Uterus (tissue), 3 donors: ENCODE measurements at regions not wholly inside any gene's neighbourhood (a gene's known extent, or its start where the extent isn't known, plus 50 kb on each side); places are given as distances from the start of the nearest gene placed in this dataset.
A peak's percentile ranks its signal among the peaks of the same experiment; 100 is the strongest.

Experiments used
- DNase-seq, 2 donors: peaks; one replicate each; pipeline ENCODE4 v3.0.0-alpha.2; 2019 to 2020
- H3K27ac ChIP-seq, 2 donors: fragments of 200-600 bp; sonication (generic); 1 replicate in 1 of 2; 2 replicates in 1 of 2; pipeline ENCODE4 v1.5.1; 2016 to 2018
- H3K27me3 ChIP-seq, 2 donors: fragments of 200-600 bp; sonication (generic); one replicate each; pipeline ENCODE4 v1.5.1; 2018 to 2019; ENCODE audit warnings: control low read depth in 1 of 2
- H3K36me3 ChIP-seq, 2 donors: fragments of 200-600 bp; sonication (generic); one replicate each; pipeline ENCODE4 v1.5.1; 2019; ENCODE audit warnings: control low read depth in 1 of 2
- H3K4me1 ChIP-seq, 2 donors: fragments of 200-600 bp; sonication (generic); one replicate each; pipeline ENCODE4 v1.5.1; 2018 to 2019; ENCODE audit warnings: control low read depth in 1 of 2
- H3K4me3 ChIP-seq, 2 donors: fragments of 200-600 bp; sonication (generic); 1 replicate in 1 of 2; 2 replicates in 1 of 2; pipeline ENCODE4 v1.5.1; 2018 to 2019; ENCODE audit warnings: mild to moderate bottlenecking in 1 of 2
- H3K9me3 ChIP-seq, 2 donors: fragments of 200-600 bp; sonication (generic); one replicate each; pipeline ENCODE4 v1.5.1; 2019; ENCODE audit warnings: control low read depth in 1 of 2
- CTCF ChIP-seq, 4 experiments: fragments of 200-600 bp in 2 of 4; fragments of 450-650 bp in 2 of 4; sonication (generic) in 2 of 4; IDR thresholded peaks; one replicate each; pipeline ENCODE4 v1.5.1; 2016 to 2019; ENCODE audit warnings: antibody characterized with exemption in 4 of 4, mild to moderate bottlenecking in 2 of 4, moderate library complexity in 1 of 4
- POLR2A ChIP-seq, 2 donors: fragments of 450-650 bp; IDR thresholded peaks; one replicate each; pipeline ENCODE4 v1.6.1; 2016; ENCODE audit warnings: antibody characterized with exemption in 2 of 2, mild to moderate bottlenecking in 1 of 2, moderate library complexity in 1 of 2
- intact Hi-C: fragments of 100-400 bp; cut with DNase I; formaldehyde crosslinking; loops from one replicate; pipeline ENCODE4 v1.15.1; 2023; ENCODE audit warnings: low total_unique reads
- donor health status: DM: yes; HTN: yes; CAD: no.

GRCh38 chr10:44066527-44067255, 318.2 kb downstream of the CXCL12 start:
- Histone ChIP-seq H3K9me3 (no peaks in the 10 kb centered on the region), H3K4me3 (no peak overlapping the region), H3K4me1 (no peaks in the 10 kb centered on the region), H3K27ac (peak overlapping the region; percentile 69 to 72), H3K36me3 (no peaks in the 10 kb centered on the region), H3K27me3 (no peaks in the 10 kb centered on the region)
- DNase-seq: no peak
- TF ChIP-seq CTCF (IDR thresholded peaks at IDR 0.05) (no peak), POLR2A (IDR thresholded peaks at IDR 0.05) (no peak)
- intact Hi-C loops: no loop called here

- TF ChIP-seq CTCF (IDR thresholded peaks at IDR 0.05): no peak
- no peaks in the 10 kb centered on the region for H3K36me3 ChIP-seq
- H3K9me3 ChIP-seq: no peaks in the 10 kb centered on the region
- H3K4me3 ChIP-seq: no peak overlapping the region
- peak overlapping the region; percentile 69 to 72 for H3K27ac ChIP-seq
- H3K4me1 ChIP-seq: no peaks in the 10 kb centered on the region
- no peak for DNase-seq
- no peaks in the 10 kb centered on the region for H3K27me3 ChIP-seq
- intact Hi-C loops: no loop called here
Measured at GRCh38 chr10:44065788-44066526, 318.9 kb downstream of the CXCL12 start.

DNA sequence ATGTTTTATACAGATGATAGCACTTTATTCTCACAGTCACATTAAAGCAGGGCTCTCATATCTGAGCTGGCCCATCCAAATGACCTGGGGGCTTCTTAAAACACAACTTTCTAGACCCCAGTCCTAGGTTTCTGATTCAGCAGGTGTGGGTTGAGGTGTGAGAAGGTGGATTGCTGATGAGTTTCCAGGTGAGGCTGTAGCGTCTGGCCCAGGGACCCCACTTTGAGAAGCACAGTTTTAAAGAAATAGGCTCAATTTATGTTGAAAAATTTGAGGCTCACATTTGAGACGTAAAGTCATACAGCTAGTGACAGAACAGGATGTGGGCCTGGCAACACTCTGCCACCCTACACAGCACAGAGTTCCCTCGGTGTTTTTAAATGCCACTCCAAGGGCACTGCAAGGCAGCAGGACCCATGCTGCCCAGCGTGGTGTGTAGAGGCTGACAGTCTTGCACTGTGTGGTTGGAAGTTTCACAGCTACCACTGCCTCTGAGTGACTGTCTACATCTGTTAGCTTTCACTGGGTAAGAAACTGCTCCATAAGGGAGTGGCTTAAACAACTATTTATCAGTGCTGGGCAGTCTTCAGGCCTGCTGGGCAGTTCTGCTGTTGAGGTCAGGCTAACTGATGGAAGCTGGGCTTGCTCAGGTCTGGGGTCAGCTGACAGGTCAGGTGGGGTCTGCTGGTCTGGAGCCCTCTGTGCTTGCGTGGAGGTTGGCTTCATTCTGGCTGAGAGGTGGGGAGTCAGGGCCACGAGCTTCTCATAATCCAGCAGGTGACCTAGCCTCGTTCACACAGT, 319.7 kb downstream of the CXCL12 start:
- H3K27ac ChIP-seq: peak overlapping the region; percentile 69 to 72
- intact Hi-C loops: no loop called here

GRCh38 chr10:44064317-44064716, 320.6 kb downstream of the CXCL12 start:
- H3K4me3 ChIP-seq: no peak overlapping the region
- DNase-seq: peak; percentile 38 to 41
- H3K27ac ChIP-seq: peak overlapping the region; percentile 69 to 72
- H3K4me1 ChIP-seq: no peaks in the 10 kb centered on the region
- TF ChIP-seq POLR2A (IDR thresholded peaks at IDR 0.05): no peak
- no peak for TF ChIP-seq CTCF (IDR thresholded peaks at IDR 0.05)
- H3K27me3 ChIP-seq: no peaks in the 10 kb centered on the region
- intact Hi-C loops: no loop called here
- H3K9me3 ChIP-seq: no peaks in the 10 kb centered on the region
- H3K36me3 ChIP-seq: no peaks in the 10 kb centered on the region

More for the DNA sequence above, 319.7 kb downstream of the CXCL12 start:
- no peaks in the 10 kb centered on the region for H3K36me3 ChIP-seq
- no peaks in the 10 kb centered on the region for H3K27me3 ChIP-seq
- no peak for DNase-seq
- TF ChIP-seq CTCF (IDR thresholded peaks at IDR 0.05) (no peak), POLR2A (IDR thresholded peaks at IDR 0.05) (no peak)
- H3K4me3 ChIP-seq: no peak overlapping the region
- no peaks in the 10 kb centered on the region for H3K4me1 ChIP-seq
- no peaks in the 10 kb centered on the region for H3K9me3 ChIP-seq
